ENCODE measurements at regions not wholly inside any gene's neighbourhood (a gene's known extent, or its start where the extent isn't known, plus 50 kb on each side); places are given as distances from the start of the nearest gene placed in this dataset.

- no peak overlapping the region for H3K4me3 ChIP-seq
- no peak overlapping the region for H3K27ac ChIP-seq
- no peaks in the 10 kb centered on the region for H3K9me3 ChIP-seq
- no peaks in the 10 kb centered on the region for H3K27me3 ChIP-seq
- H3K36me3 ChIP-seq: no peaks in the 10 kb centered on the region
- no peaks in the 10 kb centered on the region for H3K4me1 ChIP-seq
- TF ChIP-seq POLR2A (IDR thresholded peaks at IDR 0.05): no peak
- TF ChIP-seq CTCF (IDR thresholded peaks at IDR 0.05): no peak
- no peak for DNase-seq
- intact Hi-C loops (cut with DNase I; ENCODE audit: low total_unique reads): no loop called here
Observed at GRCh38 chr10:3532644-3533043, 252.4 kb downstream of the KLF6 start.

GRCh38 chr10:3531670-3532069, 253.3 kb downstream of the KLF6 start:
- TF ChIP-seq POLR2A (IDR thresholded peaks at IDR 0.05) (no peak), CTCF (IDR thresholded peaks at IDR 0.05) (no peak)
- intact Hi-C loops (cut with DNase I; ENCODE audit: low total_unique reads): no loop called here

DNA sequence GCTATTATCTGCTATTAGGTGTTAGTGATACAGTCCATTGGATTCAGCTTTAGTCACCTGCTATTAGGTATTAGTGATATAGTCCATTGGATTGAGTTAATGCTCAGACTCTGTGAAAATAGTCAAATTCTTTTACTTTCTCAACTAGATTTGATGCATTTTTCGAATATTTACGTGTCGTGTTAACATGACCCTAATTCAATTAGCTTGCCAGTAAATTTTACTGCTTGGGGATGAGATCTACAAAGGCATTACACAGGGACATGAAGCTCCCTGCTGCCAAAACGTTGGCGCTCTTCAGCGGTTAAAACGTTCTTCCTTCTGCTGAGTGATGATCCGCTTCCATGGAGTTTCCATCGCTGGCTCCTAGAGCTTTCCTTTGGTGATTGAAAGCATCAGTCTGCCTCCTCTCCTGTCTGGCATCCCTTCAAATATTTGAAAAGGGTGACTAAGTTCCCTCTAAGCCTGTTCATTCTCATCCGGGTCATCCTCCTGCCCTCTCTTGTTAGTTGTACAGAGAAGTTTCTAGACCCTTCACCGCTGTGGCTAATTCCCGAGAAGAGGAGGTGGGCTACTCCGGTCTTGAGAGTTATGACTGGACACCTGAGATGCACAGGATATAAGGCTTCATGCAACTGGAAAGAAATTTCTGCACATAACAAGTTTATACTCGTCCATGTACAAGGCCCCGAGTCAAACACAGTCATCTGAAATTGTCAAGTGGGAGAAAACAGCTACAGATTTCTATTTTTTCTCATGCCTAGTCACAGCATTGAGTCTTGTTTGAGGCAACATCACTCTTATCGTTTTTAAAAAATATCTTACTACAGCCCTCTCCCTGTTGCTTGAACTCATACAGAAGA, 254.0 kb downstream of the KLF6 start:
- TF ChIP-seq CTCF (IDR thresholded peaks at IDR 0.05) (no peak), POLR2A (IDR thresholded peaks at IDR 0.05) (no peak)
- intact Hi-C loops (cut with DNase I; ENCODE audit: low total_unique reads): no loop called here
- H3K9me3 ChIP-seq: no peaks in the 10 kb centered on the region
- no peak overlapping the region for H3K27ac ChIP-seq
- H3K4me3 ChIP-seq: no peak overlapping the region
- no peaks in the 10 kb centered on the region for H3K27me3 ChIP-seq
- H3K36me3 ChIP-seq: no peaks in the 10 kb centered on the region
- H3K4me1 ChIP-seq: no peaks in the 10 kb centered on the region
- DNase-seq: no peak

More at GRCh38 chr10:3531670-3532069, 253.3 kb downstream of the KLF6 start:
- Histone ChIP-seq H3K27ac (no peak overlapping the region), H3K36me3 (no peaks in the 10 kb centered on the region), H3K27me3 (no peaks in the 10 kb centered on the region), H3K9me3 (no peaks in the 10 kb centered on the region), H3K4me1 (no peaks in the 10 kb centered on the region), H3K4me3 (no peak overlapping the region)
- DNase-seq: no peak

DNA sequence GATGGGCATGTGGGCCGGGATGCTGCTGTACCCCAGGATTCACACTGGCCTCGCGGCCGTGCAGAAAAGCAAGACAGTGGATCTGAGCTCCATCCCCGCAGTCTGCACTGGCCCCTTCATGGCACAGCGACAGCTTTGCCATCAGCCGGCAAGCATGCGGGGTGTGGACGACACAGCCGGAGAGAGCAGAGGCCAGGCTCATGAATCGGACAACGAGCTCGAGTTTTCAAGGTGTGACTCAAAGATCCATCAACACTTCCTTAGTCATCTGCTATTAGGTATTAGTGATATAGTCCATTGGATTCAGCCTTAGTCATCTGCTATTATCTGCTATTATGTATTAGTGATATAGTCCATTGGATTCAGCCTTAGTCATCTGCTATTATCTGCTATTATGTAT, 254.7 kb downstream of the KLF6 start:
- H3K36me3 ChIP-seq: no peaks in the 10 kb centered on the region
- H3K27me3 ChIP-seq: no peaks in the 10 kb centered on the region
- no peak for TF ChIP-seq CTCF (IDR thresholded peaks at IDR 0.05)

DNA sequence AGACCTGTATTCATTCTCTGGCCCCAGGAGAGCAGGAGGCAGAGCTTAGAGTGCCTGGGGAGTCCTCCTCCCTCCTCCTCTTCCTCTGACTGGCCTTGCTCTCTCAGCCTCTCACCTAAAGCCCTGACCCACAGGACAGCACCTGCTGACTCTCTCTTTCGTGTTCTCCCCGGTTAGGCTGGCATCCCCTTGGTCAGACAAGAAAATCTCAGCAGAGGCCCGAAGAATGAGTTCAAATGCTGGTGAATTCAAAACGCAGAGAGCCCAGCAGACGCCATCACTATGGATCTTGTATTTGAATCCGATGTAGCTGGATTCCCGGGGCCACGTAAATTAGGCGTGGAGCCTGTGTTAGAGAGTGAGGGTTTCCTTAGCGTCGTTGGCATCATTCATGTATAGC, 255.3 kb downstream of the KLF6 start:
- Histone ChIP-seq H3K27ac (no peak overlapping the region), H3K36me3 (no peaks in the 10 kb centered on the region), H3K9me3 (no peaks in the 10 kb centered on the region), H3K27me3 (no peaks in the 10 kb centered on the region), H3K4me3 (no peak overlapping the region), H3K4me1 (no peaks in the 10 kb centered on the region)
- TF ChIP-seq POLR2A (IDR thresholded peaks at IDR 0.05) (no peak), CTCF (IDR thresholded peaks at IDR 0.05) (no peak)
- DNase-seq: no peak
- intact Hi-C loops (cut with DNase I; ENCODE audit: low total_unique reads): no loop called here

More for the DNA sequence above, 254.7 kb downstream of the KLF6 start:
- H3K4me3 ChIP-seq: no peak overlapping the region
- no peaks in the 10 kb centered on the region for H3K9me3 ChIP-seq
- no peaks in the 10 kb centered on the region for H3K4me1 ChIP-seq
- intact Hi-C loops (cut with DNase I; ENCODE audit: low total_unique reads): no loop called here
- no peak for DNase-seq
- H3K27ac ChIP-seq: no peak overlapping the region
